NCI-H345 (cell line): ENCODE measurements at regions not wholly inside any gene's neighbourhood (a gene's known extent, or its start where the extent isn't known, plus 50 kb on each side); places are given as distances from the start of the nearest gene placed in this dataset.

Experiments
- DNase-seq: peaks from one replicate; lab custom pipeline; 2025; lab: John Stamatoyannopoulos, UW

GRCh38 chr21:31409831-31410487, 65.9 kb upstream of the TIAM1 start:
- no peak for DNase-seq

- no peak for DNase-seq
Measured at GRCh38 chr21:31408301-31409088, 64.4 kb upstream of the TIAM1 start.

GRCh38 chr21:31406510-31406909, 62.4 kb upstream of the TIAM1 start:
- no peak for DNase-seq

GRCh38 chr21:31405604-31406003, 61.5 kb upstream of the TIAM1 start:
- DNase-seq, result no peak

GRCh38 chr21:31403596-31404333, 59.7 kb upstream of the TIAM1 start:
- no peak for DNase-seq

GRCh38 chr21:31399591-31399990, 55.5 kb upstream of the TIAM1 start:
- DNase-seq, result no peak

GRCh38 chr21:31398574-31398973, 54.5 kb upstream of the TIAM1 start:
- DNase-seq, result no peak

GRCh38 chr21:31397939-31398338, 53.9 kb upstream of the TIAM1 start:
- DNase-seq, result no peak

- DNase-seq, result no peak
Measured at GRCh38 chr21:31397515-31397926, 53.5 kb upstream of the TIAM1 start.

GRCh38 chr21:31397030-31397429, 53.0 kb upstream of the TIAM1 start:
- no peak for DNase-seq

- no peak for DNase-seq
Measured at GRCh38 chr21:31396399-31396798, 52.3 kb upstream of the TIAM1 start.

GRCh38 chr21:31395791-31396190, 51.7 kb upstream of the TIAM1 start:
- no peak for DNase-seq

GRCh38 chr21:31395268-31395667, 51.2 kb upstream of the TIAM1 start:
- DNase-seq, result no peak

GRCh38 chr21:31394309-31394708, 50.2 kb upstream of the TIAM1 start:
- no peak for DNase-seq
